ENCODE measurements at regions not wholly inside any gene's neighbourhood (a gene's known extent, or its start where the extent isn't known, plus 50 kb on each side); places are given as distances from the start of the nearest gene placed in this dataset.
"Not testable (repeated sequence)": the region's sequence is repeated elsewhere in the genome, so short reads cannot be mapped to it uniquely, and the experiment has no call there.

- DNase-seq = no peak
Observed at GRCh38 chr20:53872081-53872541, 198.3 kb downstream of the BCAS1 start.

GRCh38 chr20:53871541-53871940, 198.9 kb downstream of the BCAS1 start:
- DNase-seq = no peak

GRCh38 chr20:53870426-53871315, 199.7 kb downstream of the BCAS1 start:
- no peak for DNase-seq

- DNase-seq = peak; percentile 66
Observed at GRCh38 chr20:53869466-53870258, 200.7 kb downstream of the BCAS1 start.

GRCh38 chr20:53867741-53868351, 202.5 kb downstream of the BCAS1 start:
- no peak for DNase-seq

GRCh38 chr20:53866794-53867740, 203.3 kb downstream of the BCAS1 start:
- DNase-seq = no peak

- DNase-seq = peak; percentile 50
Observed at GRCh38 chr20:53865901-53866793, 204.2 kb downstream of the BCAS1 start.

- not testable (repeated sequence) for DNase-seq
Observed at GRCh38 chr20:53864765-53865683, 205.4 kb downstream of the BCAS1 start.

GRCh38 chr20:53863923-53864641, 206.3 kb downstream of the BCAS1 start:
- DNase-seq = not testable (repeated sequence)

GRCh38 chr20:53863535-53863922, 206.9 kb downstream of the BCAS1 start:
- not testable (repeated sequence) for DNase-seq

GRCh38 chr20:53863039-53863438, 207.4 kb downstream of the BCAS1 start:
- DNase-seq = not testable (repeated sequence)

- DNase-seq = not testable (repeated sequence)
Observed at GRCh38 chr20:53862490-53862889, 207.9 kb downstream of the BCAS1 start.

- not testable (repeated sequence) for DNase-seq
Observed at GRCh38 chr20:53862136-53862397, 208.3 kb downstream of the BCAS1 start.

- DNase-seq = no peak
Observed at GRCh38 chr20:53859684-53860083, 210.7 kb downstream of the BCAS1 start.

GRCh38 chr20:53859009-53859408, 211.4 kb downstream of the BCAS1 start:
- not testable (repeated sequence) for DNase-seq

GRCh38 chr20:53858516-53858915, 211.9 kb downstream of the BCAS1 start:
- not testable (repeated sequence) for DNase-seq

GRCh38 chr20:53857723-53858236, 212.6 kb downstream of the BCAS1 start:
- DNase-seq = no peak

- DNase-seq = no peak
Observed at GRCh38 chr20:53856300-53857295, 213.8 kb downstream of the BCAS1 start.
